Tibial nerve (tissue), 4 donors: ENCODE measurements at regions not wholly inside any gene's neighbourhood (a gene's known extent, or its start where the extent isn't known, plus 50 kb on each side); places are given as distances from the start of the nearest gene placed in this dataset.

ENCODE experiments used
- CTCF ChIP-seq, 5 experiments: fragments of 200-600 bp in 3 of 5; fragments of 450-650 bp in 2 of 5; sonication (generic) in 3 of 5; IDR thresholded peaks; one replicate each; pipeline ENCODE4 v1.5.1; 2016 to 2019; ENCODE audit warnings: antibody characterized with exemption in 5 of 5, mild to moderate bottlenecking in 3 of 5, moderate library complexity in 2 of 5
- EP300 ChIP-seq, 2 donors: sonication (generic); formaldehyde crosslinking; IDR thresholded peaks; one replicate each; pipeline ENCODE4 v1.6.1; 2017; ENCODE audit warnings: antibody characterized with exemption in 2 of 2, mild to moderate bottlenecking in 1 of 2
- POLR2A ChIP-seq, 2 donors: fragments of 450-650 bp; IDR thresholded peaks; one replicate each; pipeline ENCODE4 v1.6.1; 2017; ENCODE audit warnings: antibody characterized with exemption in 2 of 2, mild to moderate bottlenecking in 2 of 2, moderate library complexity in 2 of 2

GRCh38 chr21:24045775-24046215, 1561.5 kb downstream of the MRPL39 start:
- TF ChIP-seq CTCF (IDR thresholded peaks at IDR 0.05) (peak in 2 of 5 experiments; percentile 19 to 36), POLR2A (IDR thresholded peaks at IDR 0.05) (no peak), EP300 (IDR thresholded peaks at IDR 0.05) (peak in 1 of 2 donors; percentile 28)
